Nephron (organoid): ENCODE measurements at regions not wholly inside any gene's neighbourhood (a gene's known extent, or its start where the extent isn't known, plus 50 kb on each side); places are given as distances from the start of the nearest gene placed in this dataset.

ENCODE experiments used
- H3K27ac Mint-ChIP-seq, 3 experiments: 2 replicates each; pipeline ENCODE4 v1.8.0; 2020; ENCODE audit warnings: mixed read lengths in 3 of 3, mild to moderate bottlenecking in 2 of 3, moderate library complexity in 1 of 3
- H3K27me3 Mint-ChIP-seq: 2 replicates; pipeline ENCODE4 v1.8.0; 2021; ENCODE audit warnings: low read depth, mild to moderate bottlenecking, moderate library complexity, mixed read lengths
- H3K36me3 Mint-ChIP-seq: 2 replicates; pipeline ENCODE4 v1.8.0; 2020; ENCODE audit warnings: low read depth, mixed read lengths
- H3K4me1 Mint-ChIP-seq: 2 replicates; pipeline ENCODE4 v1.8.0; 2020; ENCODE audit warnings: mixed read lengths
- H3K4me3 Mint-ChIP-seq, 3 experiments: 2 replicates each; pipeline ENCODE4 v1.8.0; 2020; ENCODE audit warnings: mild to moderate bottlenecking in 3 of 3, mixed read lengths in 3 of 3, moderate library complexity in 2 of 3
- H3K9me3 Mint-ChIP-seq: 2 replicates; pipeline ENCODE4 v1.8.0; 2020; ENCODE audit warnings: mixed read lengths
- CTCF ChIP-seq, 3 experiments: fragments of 200-600 bp; sonication (generic); IDR thresholded peaks; one replicate each; pipeline ENCODE4 v1.5.0; 2021; ENCODE audit warnings: antibody characterized with exemption in 3 of 3; ENCODE audit not compliant: unreplicated experiment in 3 of 3

- no peak for TF ChIP-seq CTCF (IDR thresholded peaks at IDR 0.05; ENCODE audit: unreplicated experiment in 3 of 3)
- H3K27me3 Mint-ChIP-seq, result peaks cover 8% of the 10 kb centered on the region
Measured at GRCh38 chr18:22814329-22814703, 118.8 kb upstream of the RBBP8 start.

GRCh38 chr18:22816266-22817176 is 116.6 kb upstream of the RBBP8 start:
- H3K9me3 Mint-ChIP-seq, result peaks cover 2% of the 10 kb centered on the region
- no peak overlapping the region for H3K4me3 Mint-ChIP-seq
- H3K4me1 Mint-ChIP-seq, result peaks cover 13% of the 10 kb centered on the region
- peaks cover 8% of the 10 kb centered on the region for H3K27me3 Mint-ChIP-seq
- H3K27ac Mint-ChIP-seq, result peak overlapping the region in 1 of 3 experiments; percentile 66
- TF ChIP-seq CTCF (IDR thresholded peaks at IDR 0.05; ENCODE audit: unreplicated experiment in 3 of 3), result no peak
- H3K36me3 Mint-ChIP-seq, result no peaks in the 10 kb centered on the region

More at GRCh38 chr18:22814329-22814703, 118.8 kb upstream of the RBBP8 start:
- Mint-ChIP-seq H3K27ac (peak overlapping the region in 1 of 3 experiments; percentile 44), H3K36me3 (no peaks in the 10 kb centered on the region), H3K9me3 (peaks cover 2% of the 10 kb centered on the region), H3K4me1 (peaks cover 13% of the 10 kb centered on the region), H3K4me3 (no peak overlapping the region)

GRCh38 chr18:22817844-22818243 is 115.3 kb upstream of the RBBP8 start:
- no peaks in the 10 kb centered on the region for H3K36me3 Mint-ChIP-seq
- no peak for TF ChIP-seq CTCF (IDR thresholded peaks at IDR 0.05; ENCODE audit: unreplicated experiment in 3 of 3)
- H3K27me3 Mint-ChIP-seq, result peaks cover 3% of the 10 kb centered on the region
- H3K27ac Mint-ChIP-seq, result peak overlapping the region in 1 of 3 experiments; percentile 66
- H3K4me1 Mint-ChIP-seq, result peaks cover 13% of the 10 kb centered on the region
- H3K4me3 Mint-ChIP-seq, result no peak overlapping the region
- peaks cover 2% of the 10 kb centered on the region for H3K9me3 Mint-ChIP-seq

GRCh38 chr18:22822024-22822423 is 111.1 kb upstream of the RBBP8 start:
- H3K4me3 Mint-ChIP-seq, result no peak overlapping the region
- TF ChIP-seq CTCF (IDR thresholded peaks at IDR 0.05; ENCODE audit: unreplicated experiment in 3 of 3), result no peak
- no peaks in the 10 kb centered on the region for H3K9me3 Mint-ChIP-seq
- H3K4me1 Mint-ChIP-seq, result peaks cover 7% of the 10 kb centered on the region
- no peaks in the 10 kb centered on the region for H3K36me3 Mint-ChIP-seq
- no peak overlapping the region for H3K27ac Mint-ChIP-seq
- no peaks in the 10 kb centered on the region for H3K27me3 Mint-ChIP-seq

- H3K4me3 Mint-ChIP-seq, result no peak overlapping the region
- H3K27me3 Mint-ChIP-seq, result no peaks in the 10 kb centered on the region
- no peaks in the 10 kb centered on the region for H3K9me3 Mint-ChIP-seq
Measured at GRCh38 chr18:22822841-22823508, 110.2 kb upstream of the RBBP8 start.

More at GRCh38 chr18:22822841-22823508, 110.2 kb upstream of the RBBP8 start:
- no peak for TF ChIP-seq CTCF (IDR thresholded peaks at IDR 0.05; ENCODE audit: unreplicated experiment in 3 of 3)
- Mint-ChIP-seq H3K36me3 (no peaks in the 10 kb centered on the region), H3K27ac (no peak overlapping the region), H3K4me1 (peaks cover 2% of the 10 kb centered on the region)
